CD4-positive, alpha-beta T cell treated with Interleukin-1 beta for 1 hour (primary cell): ENCODE measurements at regions not wholly inside any gene's neighbourhood (a gene's known extent, or its start where the extent isn't known, plus 50 kb on each side); places are given as distances from the start of the nearest gene placed in this dataset.
"Not testable (repeated sequence)": the region's sequence is repeated elsewhere in the genome, so short reads cannot be mapped to it uniquely, and the experiment has no call there.

ENCODE experiments used
- DNase-seq, 2 donors: peaks; one replicate each; pipeline ENCODE4 v3.0.0-alpha.2; 2020 to 2022

DNA sequence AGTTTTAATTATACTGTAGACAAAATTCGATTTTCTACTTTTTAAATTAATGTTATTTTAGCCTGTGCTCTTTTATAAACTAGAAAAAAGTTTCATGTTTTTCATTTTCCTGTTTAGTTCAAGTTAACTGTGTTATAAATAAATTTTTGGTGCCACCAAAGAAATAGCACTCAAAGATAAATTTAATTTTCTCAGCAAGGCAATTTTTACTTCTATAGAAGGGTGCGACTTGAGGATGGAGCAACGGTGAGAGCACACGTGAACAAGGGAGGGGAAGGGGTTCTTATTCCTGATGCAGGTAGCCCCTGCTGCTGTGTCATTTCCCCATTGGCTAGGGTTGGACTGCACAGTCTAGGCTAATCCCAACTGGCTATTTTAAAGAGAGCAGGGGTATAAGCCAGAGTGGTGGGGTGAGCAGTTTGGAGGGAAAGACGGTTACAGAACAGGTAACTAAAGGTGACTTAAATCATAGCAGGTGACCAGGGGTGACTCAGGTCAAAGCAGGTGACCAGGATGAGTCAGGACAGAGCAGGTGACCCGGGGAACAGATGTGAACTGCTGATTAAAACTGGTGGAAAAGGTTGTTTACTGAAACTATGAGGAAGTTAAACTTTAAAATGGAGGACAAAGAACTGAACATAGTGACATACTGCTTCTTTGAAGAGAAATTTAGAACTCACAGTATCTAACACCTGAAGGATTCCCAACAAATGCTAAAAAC lies 104.6 kb upstream of the GPBP1 start:
- DNase-seq = no peak

DNA sequence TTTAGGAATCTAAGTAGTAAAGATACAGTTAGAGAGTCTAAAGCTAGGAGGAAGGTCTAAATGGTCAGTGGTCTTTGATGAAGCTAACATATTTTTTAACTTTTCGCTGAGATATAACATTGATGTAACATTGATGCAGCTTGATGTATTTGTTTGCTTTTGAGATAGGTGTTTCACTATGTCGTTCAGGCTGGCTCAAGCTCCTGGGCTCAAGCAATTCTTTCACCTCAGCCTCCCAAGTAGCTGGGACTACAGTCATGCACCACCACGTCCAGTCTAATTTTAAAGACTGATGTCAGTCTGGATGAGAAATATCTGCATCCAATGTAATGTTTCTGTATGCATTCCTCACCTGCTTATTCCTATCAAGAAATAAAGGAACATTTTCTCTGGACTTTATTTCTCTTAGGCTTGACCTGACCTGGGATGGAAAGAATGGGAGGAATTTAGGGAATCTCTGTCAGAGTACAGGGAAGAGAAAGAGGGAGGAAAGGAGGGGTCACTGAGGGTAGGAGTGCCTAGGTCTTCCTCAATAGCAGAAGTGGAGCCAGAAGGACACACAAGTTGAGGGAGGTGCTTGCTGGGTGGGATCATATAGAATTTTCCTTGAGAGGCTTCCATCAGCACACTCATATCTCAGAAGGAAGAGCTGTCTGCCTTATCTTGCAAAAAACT lies 101.5 kb upstream of the GPBP1 start:
- DNase-seq = no peak

GRCh38 chr5:57082441-57083067 lies 91.3 kb upstream of the GPBP1 start:
- DNase-seq = no peak

DNA sequence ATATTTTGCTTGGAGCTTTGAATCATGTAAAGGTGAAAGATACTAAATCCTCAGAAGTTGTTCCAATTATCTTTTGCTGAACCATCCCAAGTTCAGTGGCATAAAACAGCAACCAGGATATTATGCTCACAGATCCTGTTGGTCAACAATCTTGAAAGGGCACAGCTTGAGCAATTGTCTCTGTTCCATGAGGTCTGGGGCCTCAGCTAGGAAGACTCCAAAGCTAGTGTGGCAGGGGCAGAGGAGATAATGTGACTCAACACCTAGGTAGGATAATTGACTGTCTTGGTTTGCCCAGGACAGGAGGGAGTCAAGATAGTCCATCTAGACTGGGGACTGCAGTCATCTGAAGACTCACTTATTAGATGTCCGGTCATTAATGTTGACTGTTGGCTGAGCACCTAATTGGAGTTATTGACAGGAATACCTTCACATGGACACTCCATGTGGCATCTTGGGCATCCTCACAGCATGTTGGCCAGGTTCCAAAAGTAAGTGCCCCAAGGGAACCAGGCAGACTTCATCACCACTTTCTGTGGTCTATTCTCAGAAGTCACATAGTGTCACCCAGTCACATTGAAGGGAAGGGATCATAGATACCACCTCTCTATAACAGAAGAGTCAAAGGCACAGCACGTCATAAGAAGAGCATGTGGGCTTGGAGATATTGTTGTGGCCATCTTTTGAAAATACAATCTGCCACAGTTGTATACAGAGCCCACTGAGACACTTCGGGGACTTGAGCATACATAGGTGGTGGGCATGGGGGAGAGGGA lies 88.4 kb upstream of the GPBP1 start:
- no peak for DNase-seq

DNA sequence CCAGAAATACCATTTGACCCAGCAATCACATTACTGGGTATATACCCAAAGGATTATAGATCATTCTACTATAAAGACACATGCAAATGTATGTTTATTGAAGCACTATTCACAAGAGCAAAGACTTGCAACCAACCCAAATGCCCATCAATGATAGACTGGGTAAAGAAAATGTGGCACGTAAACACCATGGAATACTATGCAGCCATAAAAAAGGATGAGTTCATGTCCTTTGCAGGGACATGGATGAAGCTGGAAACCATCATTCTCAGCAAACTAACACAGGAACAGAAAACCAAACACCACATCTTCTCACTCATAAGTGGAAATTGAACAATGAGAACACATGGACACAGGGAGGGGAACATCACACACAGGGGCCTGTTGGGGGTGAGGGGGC lies 85.9 kb upstream of the GPBP1 start:
- DNase-seq = not testable (repeated sequence)

- DNase-seq = peak; percentile 2 to 22
These were observed 78.8 kb upstream of the GPBP1 start for GRCh38 chr5:57094753-57095683.

GRCh38 chr5:57097526-57097925 lies 76.3 kb upstream of the GPBP1 start:
- no peak for DNase-seq

DNA sequence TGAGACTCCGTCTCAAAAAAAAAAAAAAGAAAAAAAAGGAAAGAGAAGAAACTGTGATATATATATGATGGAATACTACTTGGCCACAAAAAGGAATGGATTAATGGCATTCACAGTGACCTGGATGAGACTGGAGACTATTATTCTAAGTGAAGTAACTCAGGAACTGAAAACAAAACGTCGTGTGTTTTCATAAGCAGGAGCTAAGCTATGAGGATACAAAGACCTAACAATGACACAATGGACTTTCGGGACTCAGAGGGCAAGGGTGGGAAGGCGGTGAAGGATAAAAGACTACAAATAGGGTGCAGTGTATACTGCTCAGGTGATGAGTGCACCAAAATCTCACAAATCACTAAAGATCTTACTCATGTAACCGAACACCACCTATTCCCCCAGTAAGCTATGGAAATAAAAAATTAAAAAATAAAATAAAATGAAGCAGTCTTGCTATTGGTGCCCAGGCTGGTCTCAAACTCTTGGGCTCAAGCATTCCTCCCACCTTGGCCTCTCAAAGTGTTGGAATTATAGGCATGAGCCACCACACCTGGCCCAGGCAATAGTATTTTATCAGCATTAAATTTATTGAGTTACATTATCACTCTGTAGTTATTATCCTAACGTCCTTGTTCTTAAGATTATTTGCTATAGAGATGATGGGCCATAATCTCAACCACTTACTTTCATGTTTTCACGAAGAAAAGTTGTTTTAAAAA lies 71.5 kb upstream of the GPBP1 start:
- DNase-seq = no peak

DNA sequence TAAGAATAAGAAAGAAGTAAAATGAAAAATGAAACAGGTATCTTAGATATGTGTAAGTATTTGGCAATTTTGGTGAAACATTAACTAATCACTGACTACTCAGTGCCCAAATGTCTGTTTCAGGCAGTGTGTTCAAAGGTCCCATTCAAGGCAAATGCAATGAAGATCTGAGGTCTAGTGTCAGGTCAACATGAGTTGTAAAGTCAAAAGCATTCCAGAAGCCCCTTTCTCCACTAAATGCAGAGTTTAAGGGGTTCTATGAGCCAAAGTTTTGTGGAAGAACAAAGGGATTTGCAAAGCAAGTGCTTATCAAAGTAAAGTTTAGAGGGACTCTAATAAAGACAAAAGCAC lies 71.0 kb upstream of the GPBP1 start:
- DNase-seq = no peak

GRCh38 chr5:57103317-57103907 lies 70.4 kb upstream of the GPBP1 start:
- no peak for DNase-seq

DNA sequence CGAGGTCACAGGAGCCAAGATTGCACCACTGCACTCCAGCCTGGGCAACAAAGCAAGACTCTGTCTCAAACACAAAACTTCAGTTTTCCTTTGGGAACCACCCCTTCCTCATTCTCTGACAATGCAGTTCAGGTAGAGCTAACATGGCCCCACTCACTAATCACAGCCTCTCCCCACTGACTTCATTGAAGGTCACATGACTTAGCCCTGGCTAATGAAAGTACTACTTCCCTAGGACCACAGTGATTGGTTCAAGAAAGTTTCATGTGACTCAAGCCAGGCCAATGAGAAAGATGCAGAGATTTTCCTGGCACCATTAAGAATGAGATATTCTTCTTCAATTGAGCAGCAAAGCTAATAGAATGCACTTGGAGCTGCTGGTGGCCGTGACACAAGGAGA lies 67.2 kb upstream of the GPBP1 start:
- DNase-seq = no peak

GRCh38 chr5:57111993-57112392 lies 61.9 kb upstream of the GPBP1 start:
- DNase-seq = no peak

- no peak for DNase-seq
These were observed 60.4 kb upstream of the GPBP1 start for GRCh38 chr5:57113481-57113880.

GRCh38 chr5:57117596-57117995 lies 56.3 kb upstream of the GPBP1 start:
- peak; percentile 45 to 58 for DNase-seq

GRCh38 chr5:57119031-57119430 lies 54.8 kb upstream of the GPBP1 start:
- DNase-seq = no peak

DNA sequence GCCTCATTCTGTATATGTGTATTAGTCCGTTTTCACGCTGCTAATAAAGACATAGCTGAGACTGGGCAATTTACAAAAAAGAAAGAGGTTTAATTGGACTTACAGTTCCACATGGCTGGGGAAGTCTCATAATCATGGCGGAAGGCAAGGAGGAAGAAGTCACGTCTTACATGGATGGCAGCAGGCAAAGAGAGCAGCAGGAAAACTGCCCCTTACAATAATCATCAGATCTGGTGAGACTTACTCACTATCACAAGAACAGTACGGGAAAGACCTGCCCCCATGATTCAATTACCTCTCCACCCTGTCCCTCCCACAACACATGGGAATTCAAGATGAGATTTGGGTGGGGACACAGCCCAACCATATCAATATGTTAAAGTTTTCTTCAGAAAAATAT lies 49.8 kb upstream of the GPBP1 start:
- no peak for DNase-seq
